ENCODE measurements at regions not wholly inside any gene's neighbourhood (a gene's known extent, or its start where the extent isn't known, plus 50 kb on each side); places are given as distances from the start of the nearest gene placed in this dataset.

DNA sequence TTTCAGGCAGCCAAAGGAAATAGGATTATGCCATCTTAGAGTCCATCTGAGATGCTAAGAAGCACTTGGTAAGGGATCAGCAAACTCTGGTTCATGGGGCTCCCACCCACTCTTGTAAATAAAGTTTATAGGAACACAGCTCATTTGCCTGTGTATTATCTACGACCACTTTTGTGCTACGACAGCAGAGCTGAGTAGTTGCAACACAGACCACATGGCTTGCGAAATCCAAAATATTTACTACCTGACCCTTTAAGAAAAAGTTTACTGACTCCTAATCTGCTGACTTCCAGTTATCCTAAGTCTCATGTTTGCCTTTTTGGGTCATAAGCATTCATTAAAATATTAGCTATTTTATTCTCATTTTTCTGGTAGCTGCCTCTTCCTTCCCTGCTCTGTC, 859.0 kb downstream of the QKI start:
- TF ChIP-seq, protein P1, sequence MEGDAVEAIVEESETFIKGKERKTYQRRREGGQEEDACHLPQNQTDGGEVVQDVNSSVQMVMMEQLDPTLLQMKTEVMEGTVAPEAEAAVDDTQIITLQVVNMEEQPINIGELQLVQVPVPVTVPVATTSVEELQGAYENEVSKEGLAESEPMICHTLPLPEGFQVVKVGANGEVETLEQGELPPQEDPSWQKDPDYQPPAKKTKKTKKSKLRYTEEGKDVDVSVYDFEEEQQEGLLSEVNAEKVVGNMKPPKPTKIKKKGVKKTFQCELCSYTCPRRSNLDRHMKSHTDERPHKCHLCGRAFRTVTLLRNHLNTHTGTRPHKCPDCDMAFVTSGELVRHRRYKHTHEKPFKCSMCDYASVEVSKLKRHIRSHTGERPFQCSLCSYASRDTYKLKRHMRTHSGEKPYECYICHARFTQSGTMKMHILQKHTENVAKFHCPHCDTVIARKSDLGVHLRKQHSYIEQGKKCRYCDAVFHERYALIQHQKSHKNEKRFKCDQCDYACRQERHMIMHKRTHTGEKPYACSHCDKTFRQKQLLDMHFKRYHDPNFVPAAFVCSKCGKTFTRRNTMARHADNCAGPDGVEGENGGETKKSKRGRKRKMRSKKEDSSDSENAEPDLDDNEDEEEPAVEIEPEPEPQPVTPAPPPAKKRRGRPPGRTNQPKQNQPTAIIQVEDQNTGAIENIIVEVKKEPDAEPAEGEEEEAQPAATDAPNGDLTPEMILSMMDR (IDR thresholded peaks at IDR 0.05), result no peak

DNA sequence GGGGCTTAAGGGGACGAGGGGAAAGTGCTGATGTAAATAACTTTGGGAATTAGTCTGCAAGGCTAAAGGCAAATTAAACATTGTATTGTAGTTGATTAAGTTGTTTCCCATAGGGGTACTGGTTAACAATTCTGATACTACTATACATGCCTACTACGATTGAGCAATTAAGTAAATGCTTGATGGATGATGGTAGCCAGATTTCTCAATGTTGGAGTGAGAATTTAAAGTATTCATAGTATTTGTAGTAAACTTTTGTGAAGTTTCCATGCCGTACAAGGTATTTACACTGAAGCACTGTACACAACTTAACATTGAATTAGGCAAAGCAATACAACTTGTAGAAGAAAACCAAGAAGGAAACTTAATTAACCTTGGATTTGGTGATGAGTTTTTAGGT, 852.3 kb downstream of the QKI start:
- TF ChIP-seq, protein P1 (IDR thresholded peaks at IDR 0.05), result no peak

DNA sequence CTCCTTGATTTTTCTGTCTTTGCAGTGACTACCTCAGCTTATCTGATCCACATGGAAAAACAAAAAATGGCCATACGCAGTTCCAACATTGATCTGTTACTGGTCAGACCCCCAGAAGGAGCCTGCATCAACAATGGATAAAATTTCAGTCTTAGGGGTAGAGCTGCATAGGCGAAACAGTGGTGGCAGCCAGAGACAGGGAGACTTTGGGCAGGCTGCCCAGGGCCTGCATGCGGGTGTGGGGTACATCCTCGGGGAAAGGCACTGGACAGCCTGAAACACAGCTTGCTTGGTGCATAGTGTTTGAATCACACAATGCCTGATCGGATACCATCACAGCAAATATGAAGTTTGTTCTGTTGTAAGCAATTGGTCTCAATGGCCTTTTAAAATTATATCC, 847.8 kb downstream of the QKI start:
- TF ChIP-seq, protein P1 (IDR thresholded peaks at IDR 0.05), result no peak

GRCh38 chr6:164258421-164258820, 843.9 kb downstream of the QKI start:
- TF ChIP-seq, protein P1 (IDR thresholded peaks at IDR 0.05), result no peak

- TF ChIP-seq, protein P1 (IDR thresholded peaks at IDR 0.05), result no peak
Observed at GRCh38 chr6:164252948-164253347, 838.4 kb downstream of the QKI start.

- TF ChIP-seq, protein P1 (IDR thresholded peaks at IDR 0.05), result no peak
Observed at GRCh38 chr6:164252291-164252690, 837.8 kb downstream of the QKI start.

- TF ChIP-seq, protein P1 (IDR thresholded peaks at IDR 0.05), result no peak
Observed at GRCh38 chr6:164247106-164247505, 832.6 kb downstream of the QKI start.

GRCh38 chr6:164246082-164246481, 831.6 kb downstream of the QKI start:
- TF ChIP-seq, protein P1 (IDR thresholded peaks at IDR 0.05), result no peak
